ENCODE measurements at regions not wholly inside any gene's neighbourhood (a gene's known extent, or its start where the extent isn't known, plus 50 kb on each side); places are given as distances from the start of the nearest gene placed in this dataset.

GRCh38 chr17:14749269-14749668 lies 448.4 kb downstream of the HS3ST3B1 start:
- no peaks in the 10 kb centered on the region for H4K20me1 ChIP-seq (replicated peaks; ENCODE audit: control insufficient read depth, insufficient read depth, low read length)
- FAIRE-seq (no peak), ATAC-seq (no peak), DNase-seq (ENCODE audit: extremely low read depth in 1 of 4, low spot score in 3 of 4) (no peak)
- ChIA-PET CTCF (ENCODE audit: low intra/inter-chr PET ratio) (no interaction called here), POLR2A (interaction anchor here (1.3 kb wide), 1 partner anchor 10 kb away, joined by 3 read pairs; no protein-coding TSS in a partner anchor)
- TF ChIP-seq MAFK (IDR thresholded peaks at IDR 0.05; ENCODE audit: low read length): no peak
- TF ChIP-seq ZNF445 (CRISPR knock-in tag; IDR thresholded peaks at IDR 0.05; ENCODE audit: low read depth): no peak
- TF ChIP-seq, protein P1, sequence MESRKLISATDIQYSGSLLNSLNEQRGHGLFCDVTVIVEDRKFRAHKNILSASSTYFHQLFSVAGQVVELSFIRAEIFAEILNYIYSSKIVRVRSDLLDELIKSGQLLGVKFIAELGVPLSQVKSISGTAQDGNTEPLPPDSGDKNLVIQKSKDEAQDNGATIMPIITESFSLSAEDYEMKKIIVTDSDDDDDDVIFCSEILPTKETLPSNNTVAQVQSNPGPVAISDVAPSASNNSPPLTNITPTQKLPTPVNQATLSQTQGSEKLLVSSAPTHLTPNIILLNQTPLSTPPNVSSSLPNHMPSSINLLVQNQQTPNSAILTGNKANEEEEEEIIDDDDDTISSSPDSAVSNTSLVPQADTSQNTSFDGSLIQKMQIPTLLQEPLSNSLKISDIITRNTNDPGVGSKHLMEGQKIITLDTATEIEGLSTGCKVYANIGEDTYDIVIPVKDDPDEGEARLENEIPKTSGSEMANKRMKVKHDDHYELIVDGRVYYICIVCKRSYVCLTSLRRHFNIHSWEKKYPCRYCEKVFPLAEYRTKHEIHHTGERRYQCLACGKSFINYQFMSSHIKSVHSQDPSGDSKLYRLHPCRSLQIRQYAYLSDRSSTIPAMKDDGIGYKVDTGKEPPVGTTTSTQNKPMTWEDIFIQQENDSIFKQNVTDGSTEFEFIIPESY (CRISPR knock-in tag; IDR thresholded peaks at IDR 0.05): no peak
- TF ChIP-seq NR2F6 (CRISPR knock-in tag; IDR thresholded peaks at IDR 0.05): no peak
- TF ChIP-seq NR2C1 (IDR thresholded peaks at IDR 0.05): no peak
- no peak for TF ChIP-seq NR2C1 (tag; IDR thresholded peaks at IDR 0.05)
- no peak for TF ChIP-seq RFX5 (IDR thresholded peaks at IDR 0.05; ENCODE audit: low read depth, low read length)
- TF ChIP-seq ZFP36 (IDR thresholded peaks at IDR 0.05; ENCODE audit: low read depth, low read length, partially characterized antibody): no peak
- no peak for TF ChIP-seq GTF2A2 (tag; IDR thresholded peaks at IDR 0.05)
- TF ChIP-seq TGIF2 (CRISPR knock-in tag; IDR thresholded peaks at IDR 0.05): no peak
- no peak for TF ChIP-seq CREBBP (IDR thresholded peaks at IDR 0.05; ENCODE audit: low read depth, low read length)
- TF ChIP-seq USF2 (CRISPR knock-in tag; IDR thresholded peaks at IDR 0.05): no peak
- no peak for TF ChIP-seq PHF21A (IDR thresholded peaks at IDR 0.05; ENCODE audit: borderline replicate concordance, low read depth)
- no peak for TF ChIP-seq TCF7 (IDR thresholded peaks at IDR 0.05; ENCODE audit: borderline replicate concordance)
- TF ChIP-seq, protein P2, sequence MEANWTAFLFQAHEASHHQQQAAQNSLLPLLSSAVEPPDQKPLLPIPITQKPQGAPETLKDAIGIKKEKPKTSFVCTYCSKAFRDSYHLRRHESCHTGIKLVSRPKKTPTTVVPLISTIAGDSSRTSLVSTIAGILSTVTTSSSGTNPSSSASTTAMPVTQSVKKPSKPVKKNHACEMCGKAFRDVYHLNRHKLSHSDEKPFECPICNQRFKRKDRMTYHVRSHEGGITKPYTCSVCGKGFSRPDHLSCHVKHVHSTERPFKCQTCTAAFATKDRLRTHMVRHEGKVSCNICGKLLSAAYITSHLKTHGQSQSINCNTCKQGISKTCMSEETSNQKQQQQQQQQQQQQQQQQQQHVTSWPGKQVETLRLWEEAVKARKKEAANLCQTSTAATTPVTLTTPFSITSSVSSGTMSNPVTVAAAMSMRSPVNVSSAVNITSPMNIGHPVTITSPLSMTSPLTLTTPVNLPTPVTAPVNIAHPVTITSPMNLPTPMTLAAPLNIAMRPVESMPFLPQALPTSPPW (CRISPR knock-in tag; IDR thresholded peaks at IDR 0.05): no peak
- TF ChIP-seq ADNP (tag; IDR thresholded peaks at IDR 0.05): no peak
- H3K27me3 ChIP-seq (ENCODE audit: control insufficient read depth in 2 of 2, insufficient read depth in 2 of 2, low read length in 2 of 2): no peaks in the 10 kb centered on the region
- no peak overlapping the region for H3K4me3 ChIP-seq
- H3K4me2 ChIP-seq (ENCODE audit: insufficient read depth, low read length): no peak overlapping the region
- intact Hi-C loops (cut with micrococcal nuclease): no loop called here
- no peaks in the 10 kb centered on the region for H3K9me3 ChIP-seq (replicated peaks; ENCODE audit: control insufficient read depth, insufficient read depth, low read depth, low read length)
- no peak overlapping the region for H3K27ac ChIP-seq (ENCODE audit: extremely low read depth, low read depth, low read length)
- H3K79me2 ChIP-seq (ENCODE audit: control insufficient read depth, insufficient read depth, low read length): no peaks in the 10 kb centered on the region
- no peaks in the 10 kb centered on the region for H3K4me1 ChIP-seq (replicated peaks in 1 of 2; ENCODE audit: control insufficient read depth in 2 of 2, insufficient read depth in 2 of 2, low read length in 2 of 2)
- BruUV-seq (replicated peaks): no TSS peak
- H2AFZ ChIP-seq (ENCODE audit: low read depth, low read length): no peak overlapping the region
- no peaks in the 10 kb centered on the region for H3K36me3 ChIP-seq (ENCODE audit: control insufficient read depth, insufficient read depth, low read length)
- no peaks in the 10 kb centered on the region for H3K9me1 ChIP-seq (ENCODE audit: control insufficient read depth, insufficient read depth, low read length)
- in situ Hi-C loops (cut with MboI): no loop called here
- 0% methylated on average over 4 of the region's 4 CpGs for WGBS (ENCODE audit: insufficient coverage, low coverage, missing lambda C conversion rate)
- H3K9ac ChIP-seq (ENCODE audit: insufficient read depth in 1 of 2, low read depth in 2 of 2, low read length in 2 of 2): no peak overlapping the region
